Neural cell (in vitro differentiated cells): ENCODE measurements at regions not wholly inside any gene's neighbourhood (a gene's known extent, or its start where the extent isn't known, plus 50 kb on each side); places are given as distances from the start of the nearest gene placed in this dataset.

ENCODE experiments used
- H2AFZ ChIP-seq: fragments of 200-600, 300-800 bp; sonication (generic), shearing (Covaris generic); 2 replicates; pipeline ENCODE4 v1.6.0; 2014; ENCODE audit warnings: low read depth, mild to moderate bottlenecking, antibody characterized with exemption, low read length, moderate library complexity
- H3F3A ChIP-seq: fragments of 200-600 bp; shearing (Covaris generic); 2 replicates; pipeline ENCODE4 v1.6.1; 2016; ENCODE audit warnings: mild to moderate bottlenecking, moderate library complexity, mixed read lengths, antibody characterized with exemption, low read length; ENCODE audit not compliant: insufficient read depth, poor library complexity, severe bottlenecking
- H3K27ac ChIP-seq: fragments of 200-600, 300-800 bp; sonication (generic), shearing (Covaris generic); 2 replicates; pipeline ENCODE4 v1.5.1; 2014; ENCODE audit warnings: mild to moderate bottlenecking, low read length, moderate library complexity
- H3K27me3 ChIP-seq: fragments of 300-800, 200-600 bp; sonication (generic), shearing (Covaris generic); 2 replicates; pipeline ENCODE4 v1.6.0; 2014; ENCODE audit warnings: mild to moderate bottlenecking, low read depth, low read length, moderate library complexity; ENCODE audit not compliant: insufficient read depth
- H3K36me3 ChIP-seq: fragments of 300-800, 200-600 bp; sonication (generic), shearing (Covaris generic); 2 replicates; pipeline ENCODE4 v1.5.1; 2014; ENCODE audit warnings: mild to moderate bottlenecking, antibody characterized with exemption, low read length, moderate library complexity; ENCODE audit not compliant: insufficient read depth
- H3K4me2 ChIP-seq: fragments of 300-800, 200-600 bp; sonication (generic), shearing (Covaris generic); 2 replicates; pipeline ENCODE4 v1.6.0; 2014; ENCODE audit warnings: mild to moderate bottlenecking, low read length
- H3K4me3 ChIP-seq: fragments of 300-800, 200-600 bp; sonication (generic), shearing (Covaris generic); 2 replicates; pipeline ENCODE4 v1.5.1; 2014; ENCODE audit warnings: mild to moderate bottlenecking, low read length, moderate library complexity
- H3K79me2 ChIP-seq: fragments of 200-600 bp; shearing (Covaris generic); replicated peaks from 2 replicates; pipeline ENCODE4 v1.6.0; 2014; ENCODE audit warnings: mild to moderate bottlenecking, low read length, moderate library complexity; ENCODE audit not compliant: insufficient read depth
- H3K9ac ChIP-seq: fragments of 300-800, 200-600 bp; sonication (generic), shearing (Covaris generic); 2 replicates; pipeline ENCODE4 v1.6.1; 2016; ENCODE audit warnings: mild to moderate bottlenecking, low read length, mixed read lengths
- H3K9me2 ChIP-seq: fragments of 200-600 bp; shearing (Covaris generic); 2 replicates; pipeline ENCODE4 v1.6.1; 2016; ENCODE audit warnings: mild to moderate bottlenecking, low read length, mixed read lengths; ENCODE audit not compliant: insufficient read depth
- H3K9me3 ChIP-seq: fragments of 200-600, 300-800 bp; sonication (generic), shearing (Covaris generic); 2 replicates; pipeline ENCODE4 v1.6.1; 2016; ENCODE audit warnings: mild to moderate bottlenecking, mixed run types, low read length, moderate library complexity, mixed read lengths
- H4K20me1 ChIP-seq: fragments of 200-600 bp; shearing (Covaris generic); 2 replicates; pipeline ENCODE4 v1.6.1; 2016; ENCODE audit warnings: mild to moderate bottlenecking, mixed run types; ENCODE audit not compliant: insufficient read depth
- EP300 ChIP-seq: fragments of 450-650 bp; conservative IDR thresholded peaks from 2 replicates; pipeline ENCODE4 v1.6.1; 2014; ENCODE audit warnings: antibody characterized with exemption, mild to moderate bottlenecking, moderate library complexity; ENCODE audit not compliant: poor library complexity, severe bottlenecking
- EZH2 ChIP-seq: fragments of 200-600, 300-800 bp; shearing (Covaris generic), sonication (generic); IDR thresholded peaks from 2 replicates; pipeline ENCODE4 v1.6.1; 2014; ENCODE audit warnings: antibody characterized with exemption, low read length, borderline replicate concordance, mild to moderate bottlenecking; ENCODE audit not compliant: insufficient read depth, poor library complexity, severe bottlenecking
- MXI1 ChIP-seq: fragments of 450-650 bp; conservative IDR thresholded peaks from 2 replicates; pipeline ENCODE4 v1.6.1; 2014; ENCODE audit warnings: antibody characterized with exemption, mild to moderate bottlenecking; ENCODE audit not compliant: poor library complexity, severe bottlenecking
- POLR2AphosphoS5 ChIP-seq: IDR thresholded peaks from 2 replicates; pipeline ENCODE4 v1.6.1; 2012
- RAD21 ChIP-seq: fragments of 450-650 bp; conservative IDR thresholded peaks from 2 replicates; pipeline ENCODE4 v1.6.1; 2014; ENCODE audit warnings: antibody characterized with exemption, mild to moderate bottlenecking, moderate library complexity
- SMC3 ChIP-seq: fragments of 450-650 bp; conservative IDR thresholded peaks from 2 replicates; pipeline ENCODE4 v1.6.1; 2014; ENCODE audit warnings: antibody characterized with exemption, mild to moderate bottlenecking, moderate library complexity; ENCODE audit not compliant: poor library complexity
- TAF1 ChIP-seq: IDR thresholded peaks from 2 replicates; pipeline ENCODE4 v1.6.1; 2012; ENCODE audit warnings: low read depth
- TF ChIP-seq, protein P1 (sequence below): IDR thresholded peaks from 2 replicates; pipeline ENCODE4 v1.6.1; 2012; ENCODE audit warnings: borderline replicate concordance
- TF ChIP-seq, protein P2 (sequence below): fragments of 450-650 bp; IDR thresholded peaks from 2 replicates; pipeline ENCODE4 v1.5.1; 2014; ENCODE audit warnings: antibody characterized with exemption, mild to moderate bottlenecking, moderate library complexity; ENCODE audit not compliant: poor library complexity, severe bottlenecking

DNA sequence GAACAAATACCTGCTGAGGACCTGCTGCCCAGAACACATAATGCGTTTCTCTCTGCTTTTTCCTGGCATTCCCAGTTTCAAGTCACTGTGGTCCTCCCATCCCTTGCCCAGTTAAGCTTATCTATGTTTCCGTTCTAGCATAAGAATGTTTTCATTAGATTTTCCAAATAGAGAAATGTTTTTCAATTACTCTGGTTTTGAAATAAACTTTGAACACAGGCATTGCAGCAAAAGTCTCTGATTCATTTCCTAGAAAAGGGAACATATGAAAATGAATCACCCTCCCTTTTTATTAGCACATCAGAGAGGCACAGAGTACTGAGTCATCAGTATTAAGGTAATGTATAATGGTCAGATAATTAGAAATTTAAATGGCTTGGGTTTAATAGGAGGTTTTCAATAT is 201.1 kb upstream of the TMEM260 start:
- no peaks in the 10 kb centered on the region for H3K79me2 ChIP-seq
- H3K27me3 ChIP-seq: no peaks in the 10 kb centered on the region
- no peaks in the 10 kb centered on the region for H3K9me2 ChIP-seq
- no peak overlapping the region for H3K9ac ChIP-seq
- no peaks in the 10 kb centered on the region for H4K20me1 ChIP-seq
- no peak overlapping the region for H3K4me3 ChIP-seq
- H3F3A ChIP-seq: no peaks in the 10 kb centered on the region
- H2AFZ ChIP-seq: no peak overlapping the region
- no peak for TF ChIP-seq POLR2AphosphoS5
- TF ChIP-seq, protein P1, sequence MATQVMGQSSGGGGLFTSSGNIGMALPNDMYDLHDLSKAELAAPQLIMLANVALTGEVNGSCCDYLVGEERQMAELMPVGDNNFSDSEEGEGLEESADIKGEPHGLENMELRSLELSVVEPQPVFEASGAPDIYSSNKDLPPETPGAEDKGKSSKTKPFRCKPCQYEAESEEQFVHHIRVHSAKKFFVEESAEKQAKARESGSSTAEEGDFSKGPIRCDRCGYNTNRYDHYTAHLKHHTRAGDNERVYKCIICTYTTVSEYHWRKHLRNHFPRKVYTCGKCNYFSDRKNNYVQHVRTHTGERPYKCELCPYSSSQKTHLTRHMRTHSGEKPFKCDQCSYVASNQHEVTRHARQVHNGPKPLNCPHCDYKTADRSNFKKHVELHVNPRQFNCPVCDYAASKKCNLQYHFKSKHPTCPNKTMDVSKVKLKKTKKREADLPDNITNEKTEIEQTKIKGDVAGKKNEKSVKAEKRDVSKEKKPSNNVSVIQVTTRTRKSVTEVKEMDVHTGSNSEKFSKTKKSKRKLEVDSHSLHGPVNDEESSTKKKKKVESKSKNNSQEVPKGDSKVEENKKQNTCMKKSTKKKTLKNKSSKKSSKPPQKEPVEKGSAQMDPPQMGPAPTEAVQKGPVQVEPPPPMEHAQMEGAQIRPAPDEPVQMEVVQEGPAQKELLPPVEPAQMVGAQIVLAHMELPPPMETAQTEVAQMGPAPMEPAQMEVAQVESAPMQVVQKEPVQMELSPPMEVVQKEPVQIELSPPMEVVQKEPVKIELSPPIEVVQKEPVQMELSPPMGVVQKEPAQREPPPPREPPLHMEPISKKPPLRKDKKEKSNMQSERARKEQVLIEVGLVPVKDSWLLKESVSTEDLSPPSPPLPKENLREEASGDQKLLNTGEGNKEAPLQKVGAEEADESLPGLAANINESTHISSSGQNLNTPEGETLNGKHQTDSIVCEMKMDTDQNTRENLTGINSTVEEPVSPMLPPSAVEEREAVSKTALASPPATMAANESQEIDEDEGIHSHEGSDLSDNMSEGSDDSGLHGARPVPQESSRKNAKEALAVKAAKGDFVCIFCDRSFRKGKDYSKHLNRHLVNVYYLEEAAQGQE: no peak
- no peak for TF ChIP-seq SMC3
- no peak for TF ChIP-seq EZH2
- TF ChIP-seq, protein P2, sequence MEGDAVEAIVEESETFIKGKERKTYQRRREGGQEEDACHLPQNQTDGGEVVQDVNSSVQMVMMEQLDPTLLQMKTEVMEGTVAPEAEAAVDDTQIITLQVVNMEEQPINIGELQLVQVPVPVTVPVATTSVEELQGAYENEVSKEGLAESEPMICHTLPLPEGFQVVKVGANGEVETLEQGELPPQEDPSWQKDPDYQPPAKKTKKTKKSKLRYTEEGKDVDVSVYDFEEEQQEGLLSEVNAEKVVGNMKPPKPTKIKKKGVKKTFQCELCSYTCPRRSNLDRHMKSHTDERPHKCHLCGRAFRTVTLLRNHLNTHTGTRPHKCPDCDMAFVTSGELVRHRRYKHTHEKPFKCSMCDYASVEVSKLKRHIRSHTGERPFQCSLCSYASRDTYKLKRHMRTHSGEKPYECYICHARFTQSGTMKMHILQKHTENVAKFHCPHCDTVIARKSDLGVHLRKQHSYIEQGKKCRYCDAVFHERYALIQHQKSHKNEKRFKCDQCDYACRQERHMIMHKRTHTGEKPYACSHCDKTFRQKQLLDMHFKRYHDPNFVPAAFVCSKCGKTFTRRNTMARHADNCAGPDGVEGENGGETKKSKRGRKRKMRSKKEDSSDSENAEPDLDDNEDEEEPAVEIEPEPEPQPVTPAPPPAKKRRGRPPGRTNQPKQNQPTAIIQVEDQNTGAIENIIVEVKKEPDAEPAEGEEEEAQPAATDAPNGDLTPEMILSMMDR: no peak
- no peak for TF ChIP-seq TAF1
- no peak for TF ChIP-seq RAD21
- TF ChIP-seq MXI1: no peak
- TF ChIP-seq EP300: no peak
- H3K9me3 ChIP-seq: no peaks in the 10 kb centered on the region
- H3K27ac ChIP-seq: no peak overlapping the region
- H3K4me2 ChIP-seq: no peak overlapping the region
- H3K36me3 ChIP-seq: no peaks in the 10 kb centered on the region

DNA sequence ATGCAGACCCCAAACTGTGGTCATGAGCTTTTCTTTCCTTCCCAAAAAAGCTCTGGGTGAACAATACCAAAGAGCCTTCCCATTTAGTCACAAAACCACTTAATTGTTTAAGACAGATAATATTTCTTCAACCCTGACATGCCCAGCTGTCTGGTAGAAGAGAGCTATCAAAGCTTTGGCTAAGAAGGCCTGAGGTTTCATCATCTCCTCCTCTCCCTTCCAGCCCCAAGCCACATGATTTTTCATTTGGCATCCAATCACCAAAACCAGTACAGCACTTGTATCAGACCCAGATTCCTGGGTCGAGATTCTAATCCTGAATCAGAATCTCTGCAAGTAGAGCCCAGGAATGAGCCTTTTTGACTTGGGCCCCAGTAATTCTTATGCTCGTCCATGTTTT is 199.6 kb upstream of the TMEM260 start:
- H3K27ac ChIP-seq: no peak overlapping the region
- H2AFZ ChIP-seq: no peak overlapping the region
- TF ChIP-seq POLR2AphosphoS5 (no peak), SMC3 (no peak), MXI1 (no peak), EZH2 (no peak), TAF1 (no peak), EP300 (no peak), RAD21 (no peak)
- TF ChIP-seq, protein P2: no peak
- TF ChIP-seq, protein P1: no peak
- H3K27me3 ChIP-seq: no peaks in the 10 kb centered on the region
- no peak overlapping the region for H3K4me3 ChIP-seq
- no peaks in the 10 kb centered on the region for H4K20me1 ChIP-seq
- H3K79me2 ChIP-seq: no peaks in the 10 kb centered on the region
- no peaks in the 10 kb centered on the region for H3K9me3 ChIP-seq
- no peaks in the 10 kb centered on the region for H3K9me2 ChIP-seq
- H3K36me3 ChIP-seq: no peaks in the 10 kb centered on the region
- no peaks in the 10 kb centered on the region for H3F3A ChIP-seq
- no peak overlapping the region for H3K9ac ChIP-seq
- H3K4me2 ChIP-seq: no peak overlapping the region
